ENCODE measurements at regions not wholly inside any gene's neighbourhood (a gene's known extent, or its start where the extent isn't known, plus 50 kb on each side); places are given as distances from the start of the nearest gene placed in this dataset.

DNA sequence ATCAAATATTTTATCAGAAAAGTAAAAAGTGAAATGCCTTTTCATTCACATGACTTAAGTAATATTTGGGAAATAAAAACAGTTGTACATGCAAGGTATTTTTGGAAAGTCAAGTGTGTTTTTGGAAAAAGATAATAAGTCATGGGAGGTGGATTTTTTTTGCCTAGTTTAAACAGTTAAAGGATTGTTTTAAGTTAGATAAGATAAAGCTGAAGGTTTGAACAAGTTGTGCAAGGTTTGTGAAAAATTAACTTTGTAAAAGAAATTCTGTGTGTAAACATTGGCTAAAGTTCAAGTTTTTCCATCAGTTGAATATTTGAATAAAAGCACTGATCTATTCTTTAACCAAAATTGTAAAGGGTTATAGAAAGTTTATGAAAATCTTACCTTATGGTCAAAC lies 207.9 kb upstream of the RGPD4 start:
- DNase-seq, result no peak

DNA sequence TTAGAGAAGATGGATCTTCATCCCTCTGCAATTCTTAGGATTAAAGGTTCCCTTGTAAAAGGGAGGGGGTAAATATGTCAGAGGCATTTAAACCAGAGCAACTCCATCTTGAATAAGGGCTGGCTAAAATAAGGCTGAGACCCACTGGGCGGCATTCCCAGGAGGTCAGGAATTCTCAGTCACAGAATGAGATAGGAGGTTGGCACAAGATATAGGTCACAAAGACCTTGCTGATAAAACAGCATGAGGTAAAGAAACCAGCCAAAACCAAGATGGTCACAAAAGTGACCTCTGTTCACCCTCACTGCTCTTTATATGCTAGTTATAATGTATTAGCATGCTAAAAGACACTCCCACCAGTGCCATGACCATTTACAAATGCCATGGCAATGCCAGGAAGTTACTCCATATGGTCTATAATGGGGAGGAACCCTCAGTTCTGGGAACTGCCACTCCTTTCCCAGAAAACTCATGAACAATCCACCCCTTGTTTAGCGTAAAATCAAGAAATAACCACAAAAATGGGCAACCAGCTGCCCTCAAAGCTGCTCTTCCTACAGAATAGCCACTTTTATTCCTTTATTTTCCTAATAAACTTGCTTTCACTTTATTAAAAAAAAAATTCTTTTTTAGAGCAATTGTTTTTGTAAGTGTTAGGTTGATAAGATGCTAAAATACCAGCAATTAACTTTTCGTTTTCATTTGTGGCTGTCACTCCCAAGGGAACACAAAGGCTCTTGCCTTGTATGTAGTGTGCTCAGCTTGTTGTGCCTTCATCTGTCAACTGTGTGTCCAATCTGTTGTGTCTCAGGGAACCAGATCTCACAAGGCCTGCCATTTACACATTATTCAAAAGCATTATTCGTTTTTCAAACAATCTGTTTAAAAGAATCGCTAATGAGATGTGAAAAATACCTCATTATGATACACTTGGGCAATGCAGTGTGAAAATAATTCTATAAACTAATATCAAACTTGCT lies 205.2 kb upstream of the RGPD4 start:
- DNase-seq, result no peak

DNA sequence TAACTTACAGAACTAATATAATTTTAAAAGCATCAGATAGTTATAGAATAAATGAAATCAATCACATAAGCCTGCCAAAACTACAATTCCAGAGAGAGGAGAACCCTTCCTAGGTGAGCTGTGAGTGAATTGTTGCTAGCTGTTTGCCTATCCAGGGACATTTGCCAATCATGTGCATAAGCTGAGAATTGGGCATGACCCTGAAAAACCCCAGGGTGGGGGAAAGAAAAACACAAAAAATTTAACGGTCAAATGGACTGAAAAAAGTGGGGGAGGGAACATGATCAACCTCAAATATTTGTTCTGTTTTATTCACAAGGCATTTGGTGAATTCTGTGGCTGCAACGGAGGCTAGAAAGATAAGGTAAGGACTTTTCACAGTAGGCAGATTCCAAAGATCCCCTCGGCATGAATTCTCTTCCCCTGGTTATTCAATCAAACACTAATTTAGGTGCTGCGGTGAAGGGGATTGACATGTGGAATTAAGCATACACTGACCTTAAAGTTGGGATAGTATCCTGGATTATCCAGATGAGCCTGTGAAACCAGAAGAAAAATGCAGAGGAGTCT lies 203.9 kb upstream of the RGPD4 start:
- no peak for DNase-seq

DNA sequence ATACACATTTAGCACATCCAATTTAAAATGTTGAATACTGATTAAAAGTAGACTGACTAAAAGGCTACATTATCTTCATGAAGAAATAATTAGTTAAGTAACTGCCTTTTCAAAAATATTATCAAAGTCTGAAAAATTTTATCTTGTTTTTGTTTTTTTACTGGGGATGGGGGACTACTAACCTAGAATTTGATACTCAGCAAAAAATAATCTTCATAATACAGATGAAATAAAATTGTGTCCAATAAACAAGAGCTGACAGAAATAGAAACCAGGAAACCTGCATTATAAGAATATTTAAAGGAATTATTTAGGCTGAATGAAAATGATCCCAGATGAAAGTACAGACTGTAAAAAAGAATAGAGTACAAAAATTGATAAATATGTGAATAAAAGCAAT lies 200.7 kb upstream of the RGPD4 start:
- no peak for DNase-seq

DNA sequence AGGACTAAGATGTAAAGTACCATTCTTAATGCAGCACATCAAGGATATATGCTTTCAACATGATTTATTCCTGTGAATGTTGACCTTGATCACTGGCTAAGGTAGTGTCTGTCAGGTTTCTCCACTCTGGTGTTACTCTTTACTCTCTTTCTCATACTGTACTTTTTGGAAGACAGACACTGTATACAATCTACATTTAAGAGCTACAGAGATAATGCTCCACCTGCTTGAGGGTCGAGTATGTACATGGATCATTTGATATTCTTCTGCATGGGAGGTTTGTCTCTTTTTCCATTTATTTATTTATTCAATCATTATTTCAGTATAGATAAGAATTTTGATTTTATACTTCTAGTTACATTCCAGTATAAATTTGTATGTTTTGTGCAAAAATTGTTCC lies 199.5 kb upstream of the RGPD4 start:
- no peak for DNase-seq

DNA sequence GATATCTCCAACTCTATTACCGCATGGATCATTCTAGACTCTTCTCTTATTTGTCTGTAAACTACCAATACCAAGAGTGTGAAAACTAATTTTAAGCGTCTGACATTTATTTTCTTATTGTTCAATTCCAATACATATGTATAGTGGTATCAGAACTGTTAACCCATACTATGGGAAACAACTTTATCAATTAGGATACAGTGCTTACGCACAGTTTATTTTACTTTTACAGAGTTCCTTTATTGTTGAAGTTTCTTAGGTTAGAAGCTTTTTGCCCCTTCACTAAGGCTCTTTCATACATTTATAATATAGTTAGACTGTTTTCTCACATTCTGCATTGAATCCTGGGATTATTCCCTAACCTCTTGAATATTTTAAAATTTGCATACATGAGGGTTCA lies 198.8 kb upstream of the RGPD4 start:
- DNase-seq, result no peak

DNA sequence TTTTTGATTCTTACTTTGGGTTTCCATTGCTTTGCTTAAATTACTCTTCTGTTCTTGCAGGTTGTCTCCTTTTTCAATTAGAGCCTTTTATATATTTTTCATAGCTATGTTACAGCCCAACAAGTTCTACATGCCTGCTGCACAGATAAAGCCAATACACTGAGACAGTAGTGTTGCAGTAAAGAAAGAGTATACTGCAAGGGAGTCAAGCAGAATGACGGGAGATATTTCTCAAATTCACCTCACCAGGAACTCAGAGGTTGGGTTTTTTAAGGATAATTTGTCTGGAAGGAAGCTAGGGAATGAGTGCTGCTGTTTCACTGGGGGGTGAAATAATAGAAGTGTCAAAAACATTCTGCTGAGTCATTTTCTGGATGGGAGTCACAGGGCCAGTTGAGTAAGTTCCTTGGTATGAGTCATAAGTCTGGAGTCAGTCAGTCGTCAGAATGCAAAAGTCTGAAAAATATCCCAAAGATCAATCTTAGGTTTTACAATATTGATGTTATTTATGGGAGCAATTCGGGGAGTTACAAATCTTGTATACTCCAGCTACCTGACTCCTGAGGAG lies 193.0 kb upstream of the RGPD4 start:
- DNase-seq, result no peak

DNA sequence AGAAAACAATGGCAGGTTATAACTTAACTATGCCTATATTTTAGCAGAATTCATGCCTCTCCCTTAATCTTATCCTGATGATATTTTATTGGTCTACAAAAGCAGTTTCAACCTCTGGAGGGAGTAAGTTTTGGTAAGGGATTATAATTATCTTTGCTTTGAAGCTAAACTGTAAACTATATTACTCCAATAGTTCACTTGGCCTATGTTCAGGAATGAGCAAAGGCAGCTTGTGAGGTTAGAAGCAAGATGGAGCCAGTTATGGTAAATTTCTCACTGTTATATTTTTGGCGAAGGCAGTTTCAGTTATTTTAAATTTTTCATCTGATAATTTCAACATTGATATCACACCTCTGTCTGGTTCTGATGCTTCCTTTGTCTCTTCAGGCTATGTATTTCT lies 192.5 kb upstream of the RGPD4 start:
- no peak for DNase-seq

DNA sequence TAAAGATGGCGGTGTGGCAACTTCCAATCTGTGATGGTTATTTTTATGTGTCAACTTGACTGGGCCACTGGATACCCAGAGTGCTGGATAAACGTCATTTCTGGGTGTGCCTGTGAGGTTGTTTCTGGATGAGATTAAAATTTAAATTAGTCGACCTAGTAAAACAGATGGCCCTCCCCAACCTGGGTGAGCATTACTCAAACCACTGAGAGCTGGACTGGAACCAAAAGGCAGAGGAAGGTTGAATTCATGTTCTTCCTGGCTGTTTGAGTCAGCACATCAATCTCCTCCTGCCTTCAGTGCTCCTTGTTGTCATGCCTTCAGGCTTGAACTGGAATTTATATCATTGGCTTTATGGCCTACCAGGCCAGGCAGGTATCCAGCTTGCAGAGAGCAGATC lies 190.8 kb upstream of the RGPD4 start:
- DNase-seq, result no peak

DNA sequence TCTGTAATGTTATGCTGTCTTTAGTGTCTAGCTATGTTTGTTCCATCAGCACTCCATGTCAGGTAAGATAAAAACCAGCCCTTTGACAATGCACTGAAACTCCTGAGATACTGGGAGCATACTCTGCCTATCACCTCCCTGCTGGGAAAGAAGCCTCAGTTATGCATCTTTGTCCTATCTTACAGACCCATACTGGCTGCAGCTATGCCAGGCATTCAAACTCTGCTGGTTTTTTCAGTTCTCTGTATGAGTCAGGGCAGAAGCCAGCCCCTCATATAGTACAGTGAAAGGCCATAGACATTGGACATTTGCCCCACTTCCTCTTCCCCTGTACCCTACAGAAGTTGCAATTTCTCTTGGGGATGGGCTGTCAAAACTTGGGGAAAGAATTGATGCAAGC lies 181.1 kb upstream of the RGPD4 start:
- DNase-seq, result no peak

DNA sequence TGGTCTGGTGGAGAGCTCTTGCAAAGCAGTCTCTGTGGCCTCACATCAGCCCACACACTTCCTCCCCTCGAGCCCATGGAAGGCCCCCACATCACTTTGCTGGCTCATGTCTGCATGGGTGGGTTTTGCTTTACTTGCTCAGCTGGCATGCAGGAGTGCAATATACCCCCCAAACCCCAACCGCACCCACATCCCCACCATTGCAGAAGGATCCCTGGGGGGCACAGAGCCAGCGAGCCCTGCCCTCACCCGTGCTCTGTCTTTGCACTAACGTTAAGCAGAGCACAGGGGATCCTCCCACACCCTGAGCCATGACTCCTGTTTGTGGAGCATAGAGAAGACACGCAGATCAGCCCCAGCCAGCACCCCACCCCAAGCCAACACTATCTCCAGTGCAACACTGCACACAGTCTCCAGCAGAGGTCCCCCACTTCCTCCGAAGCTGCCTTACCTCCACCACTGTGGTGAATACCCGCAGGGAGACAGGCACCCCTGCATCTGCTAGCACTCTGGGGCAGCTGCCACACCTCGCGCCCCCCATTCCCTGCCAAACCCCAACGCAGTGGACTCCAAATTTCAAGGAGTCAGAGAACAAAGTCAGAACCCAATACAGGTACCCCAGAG lies 177.8 kb upstream of the RGPD4 start:
- DNase-seq, result no peak

DNA sequence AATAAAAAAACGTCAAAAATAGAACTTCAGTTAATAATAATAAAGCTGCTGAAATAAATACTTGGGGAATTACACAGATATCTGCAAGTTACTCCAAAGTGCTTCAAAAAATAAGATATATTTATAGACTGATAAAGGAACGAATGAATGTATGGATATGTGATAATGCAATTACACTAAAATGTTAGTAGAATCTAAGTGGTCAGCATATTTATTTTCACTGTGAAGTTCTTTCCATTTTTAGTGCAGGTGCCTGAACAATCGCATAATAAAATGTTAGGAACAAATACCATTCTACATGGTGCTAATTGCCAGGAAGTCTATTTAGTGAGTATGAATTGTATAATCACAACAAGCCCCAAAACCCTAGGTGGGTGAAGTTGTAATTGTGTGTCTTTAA lies 169.6 kb upstream of the RGPD4 start:
- no peak for DNase-seq

DNA sequence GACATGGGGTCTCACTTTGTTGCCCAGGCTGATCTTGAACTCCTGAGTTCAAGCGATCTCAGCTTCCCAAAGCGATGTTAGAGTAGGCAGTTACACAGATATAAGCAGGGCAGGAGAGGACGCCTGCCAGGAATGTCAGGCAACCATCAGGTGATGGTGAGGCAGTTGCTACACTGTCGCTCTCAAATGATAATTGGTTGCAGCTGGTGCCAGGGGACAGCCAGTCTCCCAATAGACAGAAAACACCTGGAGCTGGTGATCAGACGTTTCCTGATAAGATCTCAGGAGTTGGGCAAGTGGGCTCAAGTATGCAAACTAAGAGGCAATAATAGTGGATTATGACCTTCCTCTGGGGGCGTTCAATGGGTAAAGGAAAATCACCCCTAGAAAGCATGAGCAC lies 163.1 kb upstream of the RGPD4 start:
- DNase-seq, result no peak

DNA sequence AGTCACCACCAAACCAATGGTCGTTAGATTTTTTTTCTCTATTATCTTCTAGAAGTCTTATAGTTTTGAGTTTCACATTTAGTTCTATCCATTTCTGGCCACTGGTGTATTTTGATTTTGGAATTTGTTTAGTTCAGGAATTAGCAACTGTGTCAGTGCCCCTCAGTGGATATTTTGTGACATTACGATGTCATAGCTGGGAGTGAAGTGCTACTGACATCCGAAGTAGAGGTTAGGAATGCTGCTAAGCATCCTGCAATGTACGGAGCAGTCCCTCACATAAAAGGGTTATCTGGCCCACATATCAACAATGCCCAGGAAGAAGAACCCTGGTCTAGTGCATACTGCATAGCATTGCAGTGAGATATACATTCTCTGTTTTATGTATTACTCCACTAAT lies 157.4 kb upstream of the RGPD4 start:
- no peak for DNase-seq

DNA sequence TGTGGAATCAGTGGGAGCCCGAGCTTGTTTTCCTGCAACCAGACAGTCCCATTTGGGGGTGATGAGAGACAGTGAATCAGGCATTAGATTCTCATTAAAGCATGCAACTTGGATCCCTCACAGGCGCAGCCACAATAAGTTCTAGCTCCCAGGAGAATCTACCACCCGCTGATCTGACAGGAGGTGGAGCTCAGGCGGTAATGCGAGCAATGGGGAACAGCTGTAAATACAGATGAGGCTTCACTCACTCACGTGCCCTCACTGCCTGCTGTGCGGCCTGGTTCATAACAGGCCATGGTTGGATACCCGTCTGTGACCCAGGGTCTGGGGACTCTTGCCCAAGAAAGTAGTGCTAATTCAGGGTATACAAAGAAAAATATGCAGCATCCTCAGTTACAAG lies 144.8 kb upstream of the RGPD4 start:
- DNase-seq, result no peak

DNA sequence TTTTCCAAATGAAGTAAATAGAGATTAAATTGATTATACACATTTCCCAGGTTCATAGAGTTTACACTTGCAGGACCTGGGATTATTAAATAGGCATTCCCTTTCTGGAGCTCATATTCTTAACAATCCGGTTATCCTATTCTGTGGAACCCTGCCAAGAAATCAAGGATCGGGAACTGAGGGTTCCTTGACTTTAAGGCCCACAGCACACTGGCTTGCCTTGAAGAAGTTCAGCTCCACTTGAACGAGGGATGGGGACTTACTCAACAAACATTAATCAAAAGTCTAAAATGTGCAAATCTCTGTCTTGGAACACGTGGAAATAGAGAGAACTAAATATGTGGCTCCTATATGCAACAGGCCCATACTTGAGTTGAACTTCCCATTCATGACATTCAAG lies 142.3 kb upstream of the RGPD4 start:
- DNase-seq, result no peak

DNA sequence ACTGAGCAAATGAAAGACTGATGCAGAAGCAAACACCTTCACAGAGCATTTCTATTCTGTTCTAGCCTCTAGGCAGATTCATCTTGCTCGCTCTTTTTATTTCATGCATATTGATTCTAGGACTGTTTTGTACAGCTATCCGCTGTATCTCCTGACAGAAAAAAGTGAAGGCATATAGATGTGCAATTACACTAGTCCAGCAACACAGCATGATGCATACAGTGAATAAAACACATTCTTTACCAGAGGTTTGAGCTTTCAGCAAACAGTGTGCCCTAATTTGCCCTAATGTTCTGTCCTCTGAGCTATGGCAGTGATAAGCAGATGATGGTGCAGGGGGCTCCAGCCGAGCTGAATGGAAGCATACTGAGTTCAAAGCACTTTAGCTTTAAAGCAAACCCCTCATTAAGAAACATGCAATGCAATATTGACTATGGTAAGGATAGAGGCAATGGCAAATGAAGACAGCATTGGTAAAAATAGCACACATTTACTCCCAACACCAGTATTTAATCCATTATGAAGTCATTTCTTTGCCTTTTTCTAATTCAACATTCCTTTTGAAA lies 141.2 kb upstream of the RGPD4 start:
- DNase-seq, result no peak

DNA sequence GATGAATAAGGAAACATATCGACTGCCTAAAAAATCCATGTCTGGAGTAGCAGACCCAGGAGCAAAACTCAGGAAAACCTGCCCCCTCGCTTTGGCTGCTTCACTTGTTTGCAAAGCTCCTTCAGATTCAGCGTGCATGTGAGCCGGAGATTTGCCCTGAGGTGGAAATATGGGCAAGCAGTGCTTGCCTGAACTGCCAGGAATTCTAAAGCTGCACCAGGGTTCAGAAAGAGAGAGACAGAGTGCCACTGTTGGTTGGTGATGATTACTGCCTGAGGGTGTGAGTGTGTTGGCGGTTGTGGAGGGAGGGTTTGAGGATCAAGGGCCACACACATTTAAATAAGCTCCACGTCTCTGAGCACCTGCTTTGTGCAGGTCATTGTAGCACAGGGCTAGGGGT lies 139.6 kb upstream of the RGPD4 start:
- DNase-seq, result no peak

DNA sequence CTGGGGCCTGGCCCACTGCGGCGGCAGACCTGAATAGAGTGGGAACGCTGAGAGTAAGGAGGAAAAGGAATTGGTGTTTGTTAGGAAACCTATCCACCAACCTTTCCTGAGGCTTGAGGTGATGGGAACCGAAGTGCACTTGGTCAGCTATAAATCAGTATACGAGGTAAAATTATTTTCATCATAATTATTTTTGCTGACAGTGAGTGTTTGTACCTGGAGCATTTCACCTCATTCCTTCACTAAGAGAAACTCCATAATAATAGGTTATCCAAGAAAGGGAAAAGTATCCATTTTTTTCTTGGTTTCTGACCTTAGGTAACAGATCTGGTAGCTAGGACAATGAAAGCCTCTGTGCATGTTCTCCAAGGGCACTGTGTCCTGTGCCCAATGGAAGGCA lies 138.6 kb upstream of the RGPD4 start:
- DNase-seq, result no peak

DNA sequence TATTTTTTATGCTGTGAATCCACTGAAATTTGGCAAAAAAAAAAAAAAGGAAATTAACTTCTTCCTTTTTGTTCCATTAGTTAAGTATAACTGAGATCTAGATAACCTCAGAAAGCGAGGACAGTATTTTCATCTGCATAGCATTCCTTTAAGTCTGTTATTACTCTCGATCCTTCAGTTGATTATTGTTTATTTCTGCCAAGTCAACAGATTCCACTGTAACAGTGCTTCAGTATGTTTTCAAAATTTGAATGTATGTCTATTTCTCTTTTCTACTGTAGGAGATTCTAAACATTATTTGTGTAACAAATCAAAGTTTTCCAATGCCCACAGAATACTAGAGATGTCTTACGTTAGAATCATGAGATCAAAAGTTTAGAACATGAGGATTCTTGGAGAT lies 133.1 kb upstream of the RGPD4 start:
- DNase-seq, result no peak

DNA sequence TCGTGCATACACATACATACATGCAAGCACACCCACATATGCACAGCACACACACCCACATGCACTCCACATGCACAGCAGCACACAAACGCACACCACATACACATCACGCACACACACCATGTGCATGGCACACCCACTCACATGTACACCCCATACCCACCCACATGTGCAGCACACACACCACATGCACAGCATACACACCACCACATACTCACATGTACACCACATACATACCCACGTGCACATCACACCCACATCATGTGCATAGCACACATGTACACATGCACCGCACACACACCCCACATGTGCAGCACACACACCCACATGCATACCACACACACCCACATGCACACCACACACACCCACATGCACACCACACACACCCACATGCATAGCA lies 132.0 kb upstream of the RGPD4 start:
- DNase-seq, result no peak

DNA sequence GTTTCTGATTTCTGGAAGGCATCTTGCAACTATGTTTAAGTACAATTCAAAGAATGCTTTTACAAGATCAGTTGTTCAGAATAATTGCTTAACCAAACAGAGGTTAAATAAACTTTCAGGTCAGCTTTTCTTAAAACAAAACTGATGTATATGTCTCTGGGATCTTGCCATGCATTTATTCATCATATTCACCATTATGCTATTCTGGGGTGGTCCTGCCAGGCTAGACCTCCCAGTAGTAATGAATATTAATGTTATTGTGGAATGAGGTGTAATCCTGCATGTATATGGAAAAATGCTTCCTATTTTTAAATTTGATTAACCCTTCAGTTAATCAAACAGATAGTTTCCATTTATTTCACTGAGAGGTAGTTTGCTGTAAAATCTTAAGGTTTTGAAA lies 129.3 kb upstream of the RGPD4 start:
- no peak for DNase-seq

Measured in anterior cingulate cortex (tissue), 58 donors.